KMS-11 (cell line): ENCODE measurements at regions not wholly inside any gene's neighbourhood (a gene's known extent, or its start where the extent isn't known, plus 50 kb on each side); places are given as distances from the start of the nearest gene placed in this dataset.

ENCODE experiments used
- H2AFZ ChIP-seq: fragments of 200-600 bp; sonication (generic); 2 replicates; pipeline ENCODE4 v1.6.1; 2016; ENCODE audit warnings: antibody characterized with exemption, mixed run types, low read depth
- H3K27ac ChIP-seq: fragments of 200-600 bp; sonication (generic); 2 replicates; pipeline ENCODE4 v1.6.1; 2016; ENCODE audit warnings: mild to moderate bottlenecking, mixed run types
- H3K27me3 ChIP-seq: fragments of 200-600 bp; sonication (generic); 2 replicates; pipeline ENCODE4 v1.6.1; 2017; ENCODE audit warnings: mild to moderate bottlenecking, low read depth, mixed run types, moderate library complexity; ENCODE audit not compliant: insufficient read depth
- H3K36me3 ChIP-seq: fragments of 200-600 bp; sonication (generic); 2 replicates; pipeline ENCODE4 v1.6.1; 2017; ENCODE audit warnings: mild to moderate bottlenecking, mixed run types; ENCODE audit not compliant: insufficient read depth
- H3K4me1 ChIP-seq: fragments of 200-600 bp; sonication (generic); 2 replicates; pipeline ENCODE4 v1.6.1; 2016; ENCODE audit warnings: mild to moderate bottlenecking, low read depth, mixed run types; ENCODE audit not compliant: poor library complexity, severe bottlenecking
- H3K4me2 ChIP-seq: fragments of 200-600 bp; sonication (generic); 2 replicates; pipeline ENCODE4 v1.7.0; 2016; ENCODE audit warnings: mild to moderate bottlenecking, mixed run types
- H3K4me3 ChIP-seq: fragments of 200-600 bp; sonication (generic); IDR thresholded peaks from 2 replicates; pipeline ENCODE4 v1.6.1; 2017; ENCODE audit warnings: low read depth, low read length, mixed read lengths; ENCODE audit not compliant: insufficient read depth
- H3K79me2 ChIP-seq: fragments of 200-600 bp; sonication (generic); 2 replicates; pipeline ENCODE4 v1.6.1; 2016; ENCODE audit warnings: low read depth, mixed run types; ENCODE audit not compliant: insufficient read depth
- H3K9ac ChIP-seq: fragments of 200-600 bp; sonication (generic); 2 replicates; pipeline ENCODE4 v1.6.1; 2016; ENCODE audit warnings: mild to moderate bottlenecking, mixed run types
- H4K20me1 ChIP-seq: fragments of 200-600 bp; sonication (generic); 2 replicates; pipeline ENCODE4 v1.6.1; 2016; ENCODE audit warnings: mild to moderate bottlenecking, mixed run types; ENCODE audit not compliant: insufficient read depth
- TF ChIP-seq, protein P1 (sequence below): fragments of 200-600 bp; sonication (generic); conservative IDR thresholded peaks from 2 replicates; pipeline ENCODE4 v1.6.1; 2017; ENCODE audit warnings: low read depth, mild to moderate bottlenecking, antibody characterized with exemption, low read length, moderate library complexity, mixed read lengths

DNA sequence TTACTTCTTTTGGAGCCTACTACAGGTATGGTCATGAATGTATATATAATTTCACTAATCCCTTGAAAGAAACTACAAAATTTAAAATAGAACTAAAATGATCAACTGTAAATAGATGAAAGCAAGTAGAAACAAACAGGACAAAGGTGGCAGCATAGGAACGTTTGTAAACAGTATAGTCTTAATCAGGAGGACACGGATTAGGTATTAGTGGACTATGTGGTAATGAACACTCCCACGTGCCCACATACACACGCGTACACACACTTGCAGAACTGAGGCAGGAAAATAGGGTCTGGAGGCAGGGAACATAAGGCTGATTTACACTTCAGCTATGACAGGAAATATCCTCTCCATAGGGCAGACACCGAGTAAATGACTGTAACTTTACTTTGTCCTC lies 1397.8 kb downstream of the NCAM2 start:
- TF ChIP-seq, protein P1, sequence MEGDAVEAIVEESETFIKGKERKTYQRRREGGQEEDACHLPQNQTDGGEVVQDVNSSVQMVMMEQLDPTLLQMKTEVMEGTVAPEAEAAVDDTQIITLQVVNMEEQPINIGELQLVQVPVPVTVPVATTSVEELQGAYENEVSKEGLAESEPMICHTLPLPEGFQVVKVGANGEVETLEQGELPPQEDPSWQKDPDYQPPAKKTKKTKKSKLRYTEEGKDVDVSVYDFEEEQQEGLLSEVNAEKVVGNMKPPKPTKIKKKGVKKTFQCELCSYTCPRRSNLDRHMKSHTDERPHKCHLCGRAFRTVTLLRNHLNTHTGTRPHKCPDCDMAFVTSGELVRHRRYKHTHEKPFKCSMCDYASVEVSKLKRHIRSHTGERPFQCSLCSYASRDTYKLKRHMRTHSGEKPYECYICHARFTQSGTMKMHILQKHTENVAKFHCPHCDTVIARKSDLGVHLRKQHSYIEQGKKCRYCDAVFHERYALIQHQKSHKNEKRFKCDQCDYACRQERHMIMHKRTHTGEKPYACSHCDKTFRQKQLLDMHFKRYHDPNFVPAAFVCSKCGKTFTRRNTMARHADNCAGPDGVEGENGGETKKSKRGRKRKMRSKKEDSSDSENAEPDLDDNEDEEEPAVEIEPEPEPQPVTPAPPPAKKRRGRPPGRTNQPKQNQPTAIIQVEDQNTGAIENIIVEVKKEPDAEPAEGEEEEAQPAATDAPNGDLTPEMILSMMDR: no peak
- Histone ChIP-seq H3K27ac (no peak overlapping the region), H3K4me3 (no peak overlapping the region), H3K27me3 (no peaks in the 10 kb centered on the region), H4K20me1 (no peaks in the 10 kb centered on the region), H3K36me3 (no peaks in the 10 kb centered on the region), H3K4me1 (no peaks in the 10 kb centered on the region), H3K4me2 (no peak overlapping the region), H3K79me2 (no peaks in the 10 kb centered on the region), H2AFZ (no peak overlapping the region), H3K9ac (no peak overlapping the region)

DNA sequence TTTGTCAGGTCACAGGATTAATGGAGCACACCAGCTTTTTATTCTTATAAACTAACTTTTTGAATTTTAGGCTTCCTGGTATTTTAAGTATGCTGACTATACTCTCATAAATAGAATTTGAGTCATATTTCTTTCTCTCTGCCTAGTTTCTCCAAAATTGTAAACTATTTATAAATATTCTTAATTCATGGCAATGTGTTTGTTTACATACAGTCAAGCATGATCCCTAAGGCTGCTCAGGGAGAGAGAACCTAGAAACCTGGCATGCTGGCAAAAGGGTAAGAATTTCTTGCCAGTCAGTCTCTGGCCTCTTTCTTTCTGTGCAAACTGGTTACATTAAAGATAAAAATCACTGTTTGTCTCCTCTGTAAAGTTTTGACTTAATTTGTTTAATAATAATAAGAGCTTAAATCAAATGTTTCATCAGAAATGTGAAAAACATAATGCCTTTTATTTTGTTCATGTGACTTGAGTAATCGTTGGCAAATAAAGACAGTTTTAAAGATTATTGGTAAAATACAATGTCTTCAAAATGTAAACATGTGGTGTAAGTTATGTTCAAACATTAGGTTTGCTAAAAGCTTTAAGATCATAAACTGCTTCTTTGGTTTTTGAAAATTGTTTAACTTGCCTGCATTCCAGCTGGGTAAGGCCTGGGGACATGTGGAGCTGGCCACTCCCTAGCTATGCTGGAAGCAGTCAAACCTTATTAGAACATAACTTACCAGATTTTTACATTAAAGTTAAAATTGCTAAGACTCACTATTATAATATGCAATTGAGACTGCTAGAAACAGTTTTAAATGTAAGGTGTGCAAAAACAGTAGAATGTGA lies 1401.7 kb downstream of the NCAM2 start:
- H3K79me2 ChIP-seq: no peaks in the 10 kb centered on the region
- no peaks in the 10 kb centered on the region for H3K36me3 ChIP-seq
- H3K4me3 ChIP-seq: no peak overlapping the region
- H3K9ac ChIP-seq: no peak overlapping the region
- H3K27ac ChIP-seq: no peak overlapping the region
- H3K4me1 ChIP-seq: no peaks in the 10 kb centered on the region
- H3K27me3 ChIP-seq: no peaks in the 10 kb centered on the region
- TF ChIP-seq, protein P1: no peak
- H4K20me1 ChIP-seq: no peaks in the 10 kb centered on the region
- no peak overlapping the region for H3K4me2 ChIP-seq
- H2AFZ ChIP-seq: no peak overlapping the region

DNA sequence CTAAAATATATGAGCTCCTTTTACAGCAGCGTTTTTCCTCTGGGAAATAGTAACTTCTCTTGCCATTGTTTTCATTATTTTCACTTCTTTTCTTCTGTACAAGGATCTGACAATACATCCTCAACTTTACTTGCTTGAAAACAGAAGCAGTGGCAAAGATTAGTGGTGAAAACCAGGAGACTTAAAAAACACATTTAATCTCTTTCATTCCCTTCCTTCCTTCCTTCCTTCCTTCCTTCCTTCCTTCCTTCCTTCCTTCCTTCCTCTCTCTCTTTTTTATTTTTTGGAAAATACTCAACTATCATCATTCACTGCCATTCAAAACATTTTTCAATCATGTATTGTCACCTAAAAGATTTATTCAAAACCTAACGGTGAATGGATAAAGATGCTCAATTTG lies 1411.4 kb downstream of the NCAM2 start:
- H3K27me3 ChIP-seq: no peaks in the 10 kb centered on the region
- no peaks in the 10 kb centered on the region for H4K20me1 ChIP-seq
- TF ChIP-seq, protein P1: no peak
- H3K9ac ChIP-seq: no peak overlapping the region
- H3K36me3 ChIP-seq: peaks cover 2% of the 10 kb centered on the region; the same call in 1 of the 2 replicates
- no peaks in the 10 kb centered on the region for H3K4me1 ChIP-seq
- no peak overlapping the region for H3K4me2 ChIP-seq
- no peak overlapping the region for H2AFZ ChIP-seq
- no peaks in the 10 kb centered on the region for H3K79me2 ChIP-seq
- H3K27ac ChIP-seq: no peak overlapping the region
- H3K4me3 ChIP-seq: no peak overlapping the region

DNA sequence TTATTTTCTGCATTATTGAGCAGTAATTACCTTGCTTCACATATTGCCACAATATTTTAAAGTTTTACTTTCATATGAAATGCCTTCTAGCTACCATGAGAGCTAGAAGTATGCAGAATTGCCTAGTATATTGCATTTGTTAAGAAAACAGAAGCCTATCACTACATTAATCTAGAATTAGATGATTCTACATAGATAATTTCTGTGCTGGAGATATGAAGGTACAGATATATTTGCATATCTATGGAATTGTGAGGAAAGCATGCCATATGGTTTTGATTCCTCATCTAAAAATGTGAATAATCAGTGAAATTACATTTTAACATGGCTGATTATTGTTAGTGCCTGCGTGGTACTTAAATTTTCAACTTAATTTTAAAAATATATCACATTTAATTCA lies 1418.3 kb downstream of the NCAM2 start:
- Histone ChIP-seq H4K20me1 (no peaks in the 10 kb centered on the region), H3K4me2 (no peak overlapping the region), H2AFZ (no peak overlapping the region), H3K27me3 (no peaks in the 10 kb centered on the region), H3K4me3 (no peak overlapping the region), H3K36me3 (peaks cover 2% of the 10 kb centered on the region; the same call in 1 of the 2 replicates), H3K4me1 (no peaks in the 10 kb centered on the region), H3K27ac (no peak overlapping the region), H3K79me2 (no peaks in the 10 kb centered on the region), H3K9ac (no peak overlapping the region)
- TF ChIP-seq, protein P1: no peak
